ENCODE measurements at regions not wholly inside any gene's neighbourhood (a gene's known extent, or its start where the extent isn't known, plus 50 kb on each side); places are given as distances from the start of the nearest gene placed in this dataset.

GRCh38 chr19:31897292-31897691 lies 448.1 kb upstream of the ZNF507 start:
- Histone ChIP-seq H3K18ac (ENCODE audit: low read length) (no peak overlapping the region), H4K91ac (ENCODE audit: low read depth, low read length, poor library complexity) (no peak overlapping the region)
- WGBS, 2 donors (ENCODE audit: extremely low coverage in 2 of 2, insufficient read length in 2 of 2, insufficient replicate concordance in 1 of 2), result no CpG with 5 or more reads among the region's 3 CpGs

GRCh38 chr19:31900991-31901390 lies 444.4 kb upstream of the ZNF507 start:
- WGBS, 2 donors (ENCODE audit: extremely low coverage in 2 of 2, insufficient read length in 2 of 2, insufficient replicate concordance in 1 of 2), result no CpG with 5 or more reads among the region's 2 CpGs
- H2BK5ac ChIP-seq (ENCODE audit: low read length), result no peak overlapping the region
- no peak overlapping the region for H3K4ac ChIP-seq (ENCODE audit: low read length)
- H2BK12ac ChIP-seq (ENCODE audit: low read length), result no peak overlapping the region
- no peak overlapping the region for H2AFZ ChIP-seq (ENCODE audit: low read length)
- H2BK120ac ChIP-seq (ENCODE audit: low read depth, low read length), result no peak overlapping the region
- no peak overlapping the region for H4K8ac ChIP-seq (ENCODE audit: low read depth, low read length)
- H3K9me3 ChIP-seq (replicated peaks in 1 of 2; ENCODE audit: control insufficient read depth in 2 of 2, insufficient read depth in 1 of 2, low read depth in 1 of 2, low read length in 2 of 2), result no peaks in the 10 kb centered on the region
- no peak for DNase-seq (ENCODE audit: low spot score)
- H3K23ac ChIP-seq (ENCODE audit: low read depth, low read length, poor library complexity), result no peak overlapping the region
- no peaks in the 10 kb centered on the region for H3K27me3 ChIP-seq (ENCODE audit: control insufficient read depth in 3 of 3, insufficient read depth in 3 of 3, low read depth in 1 of 3, low read length in 3 of 3)
- H3K36me3 ChIP-seq (replicated peaks in 1 of 2; ENCODE audit: control insufficient read depth in 2 of 2, insufficient read depth in 2 of 2, low read length in 2 of 2), result no peaks in the 10 kb centered on the region
- H3K79me1 ChIP-seq (ENCODE audit: low read depth, low read length), result no peaks in the 10 kb centered on the region
- no peak overlapping the region for H4K91ac ChIP-seq (ENCODE audit: low read depth, low read length, poor library complexity)
- H2BK15ac ChIP-seq (ENCODE audit: low read length), result no peak overlapping the region
- no peak overlapping the region for H3K18ac ChIP-seq (ENCODE audit: low read length)
- no peak overlapping the region for H3K4me3 ChIP-seq (ENCODE audit: low read length in 2 of 2)
- no peak overlapping the region for H3K4me2 ChIP-seq (ENCODE audit: insufficient read depth, low read length, poor library complexity, severe bottlenecking)
- H3K27ac ChIP-seq (replicated peaks; ENCODE audit: low read length), result no peak overlapping the region
- H3K4me1 ChIP-seq (ENCODE audit: control insufficient read depth in 2 of 2, insufficient read depth in 1 of 2, low read depth in 1 of 2, low read length in 2 of 2), result peaks cover 0 to 2% of the 10 kb centered on the region in 2 donors
- H2AK5ac ChIP-seq (ENCODE audit: low read depth, low read length), result no peak overlapping the region
- no peak overlapping the region for H3K14ac ChIP-seq (ENCODE audit: low read length)
- H3K9ac ChIP-seq (ENCODE audit: low read depth, low read length, poor library complexity), result no peak overlapping the region

More at GRCh38 chr19:31897292-31897691, 448.1 kb upstream of the ZNF507 start:
- Histone ChIP-seq H2AK5ac (ENCODE audit: low read depth, low read length) (no peak overlapping the region), H2BK15ac (ENCODE audit: low read length) (no peak overlapping the region), H2AFZ (ENCODE audit: low read length) (no peak overlapping the region), H3K14ac (ENCODE audit: low read length) (no peak overlapping the region), H3K9me3 (replicated peaks in 1 of 2; ENCODE audit: control insufficient read depth in 2 of 2, insufficient read depth in 1 of 2, low read depth in 1 of 2, low read length in 2 of 2) (no peaks in the 10 kb centered on the region), H2BK5ac (ENCODE audit: low read length) (no peak overlapping the region), H2BK120ac (ENCODE audit: low read depth, low read length) (no peak overlapping the region), H3K27ac (replicated peaks; ENCODE audit: low read length) (no peak overlapping the region), H3K4ac (ENCODE audit: low read length) (no peak overlapping the region), H3K79me1 (ENCODE audit: low read depth, low read length) (no peaks in the 10 kb centered on the region), H3K36me3 (replicated peaks in 1 of 2; ENCODE audit: control insufficient read depth in 2 of 2, insufficient read depth in 2 of 2, low read length in 2 of 2) (no peaks in the 10 kb centered on the region), H3K27me3 (ENCODE audit: control insufficient read depth in 3 of 3, insufficient read depth in 3 of 3, low read depth in 1 of 3, low read length in 3 of 3) (no peaks in the 10 kb centered on the region), H3K4me2 (ENCODE audit: insufficient read depth, low read length, poor library complexity, severe bottlenecking) (no peak overlapping the region), H3K4me3 (ENCODE audit: low read length in 2 of 2) (no peak overlapping the region), H4K8ac (ENCODE audit: low read depth, low read length) (no peak overlapping the region), H3K4me1 (ENCODE audit: control insufficient read depth in 2 of 2, insufficient read depth in 1 of 2, low read depth in 1 of 2, low read length in 2 of 2) (no peaks in the 10 kb centered on the region), H2BK12ac (ENCODE audit: low read length) (no peak overlapping the region), H3K23ac (ENCODE audit: low read depth, low read length, poor library complexity) (no peak overlapping the region), H3K9ac (ENCODE audit: low read depth, low read length, poor library complexity) (no peak overlapping the region)
- no peak for DNase-seq (ENCODE audit: low spot score)

- H3K18ac ChIP-seq (ENCODE audit: low read length), result peak overlapping the region; percentile 73
- no peak overlapping the region for H2BK15ac ChIP-seq (ENCODE audit: low read length)
- H3K23ac ChIP-seq (ENCODE audit: low read depth, low read length, poor library complexity), result no peak overlapping the region
- H3K14ac ChIP-seq (ENCODE audit: low read length), result no peak overlapping the region
- no peak overlapping the region for H2BK5ac ChIP-seq (ENCODE audit: low read length)
- no peak overlapping the region for H3K27ac ChIP-seq (replicated peaks; ENCODE audit: low read length)
- H3K79me1 ChIP-seq (ENCODE audit: low read depth, low read length), result no peaks in the 10 kb centered on the region
- no peak overlapping the region for H2AK5ac ChIP-seq (ENCODE audit: low read depth, low read length)
- H3K4me3 ChIP-seq (ENCODE audit: low read length in 2 of 2), result no peak overlapping the region
- no peak overlapping the region for H2AFZ ChIP-seq (ENCODE audit: low read length)
- no peak overlapping the region for H3K4ac ChIP-seq (ENCODE audit: low read length)
- no peak overlapping the region for H3K4me2 ChIP-seq (ENCODE audit: insufficient read depth, low read length, poor library complexity, severe bottlenecking)
- H4K91ac ChIP-seq (ENCODE audit: low read depth, low read length, poor library complexity), result no peak overlapping the region
- no CpG with 5 or more reads among the region's 1 CpG for WGBS, 2 donors (ENCODE audit: extremely low coverage in 2 of 2, insufficient read length in 2 of 2, insufficient replicate concordance in 1 of 2)
- no peaks in the 10 kb centered on the region for H3K27me3 ChIP-seq (ENCODE audit: control insufficient read depth in 3 of 3, insufficient read depth in 3 of 3, low read depth in 1 of 3, low read length in 3 of 3)
- H3K9ac ChIP-seq (ENCODE audit: low read depth, low read length, poor library complexity), result no peak overlapping the region
- DNase-seq (ENCODE audit: low spot score), result no peak
- H3K9me3 ChIP-seq (replicated peaks in 1 of 2; ENCODE audit: control insufficient read depth in 2 of 2, insufficient read depth in 1 of 2, low read depth in 1 of 2, low read length in 2 of 2), result no peaks in the 10 kb centered on the region
- H3K4me1 ChIP-seq (ENCODE audit: control insufficient read depth in 2 of 2, insufficient read depth in 1 of 2, low read depth in 1 of 2, low read length in 2 of 2), result peaks cover 0 to 2% of the 10 kb centered on the region in 2 donors
- no peak overlapping the region for H2BK12ac ChIP-seq (ENCODE audit: low read length)
- H4K8ac ChIP-seq (ENCODE audit: low read depth, low read length), result no peak overlapping the region
- no peak overlapping the region for H2BK120ac ChIP-seq (ENCODE audit: low read depth, low read length)
- no peaks in the 10 kb centered on the region for H3K36me3 ChIP-seq (replicated peaks in 1 of 2; ENCODE audit: control insufficient read depth in 2 of 2, insufficient read depth in 2 of 2, low read length in 2 of 2)
Observed at GRCh38 chr19:31902821-31903220, 442.6 kb upstream of the ZNF507 start.

GRCh38 chr19:31903979-31904378 lies 441.4 kb upstream of the ZNF507 start:
- Histone ChIP-seq H2BK12ac (ENCODE audit: low read length) (no peak overlapping the region), H3K27me3 (ENCODE audit: control insufficient read depth in 3 of 3, insufficient read depth in 3 of 3, low read depth in 1 of 3, low read length in 3 of 3) (no peaks in the 10 kb centered on the region), H3K27ac (replicated peaks; ENCODE audit: low read length) (no peak overlapping the region), H3K4me3 (ENCODE audit: low read length in 2 of 2) (no peak overlapping the region), H3K36me3 (replicated peaks in 1 of 2; ENCODE audit: control insufficient read depth in 2 of 2, insufficient read depth in 2 of 2, low read length in 2 of 2) (no peaks in the 10 kb centered on the region), H3K4me2 (ENCODE audit: insufficient read depth, low read length, poor library complexity, severe bottlenecking) (no peak overlapping the region), H2BK120ac (ENCODE audit: low read depth, low read length) (no peak overlapping the region), H3K14ac (ENCODE audit: low read length) (no peak overlapping the region), H3K23ac (ENCODE audit: low read depth, low read length, poor library complexity) (no peak overlapping the region), H2AFZ (ENCODE audit: low read length) (no peak overlapping the region), H3K4me1 (ENCODE audit: control insufficient read depth in 2 of 2, insufficient read depth in 1 of 2, low read depth in 1 of 2, low read length in 2 of 2) (peaks cover 0 to 2% of the 10 kb centered on the region in 2 donors), H3K9ac (ENCODE audit: low read depth, low read length, poor library complexity) (no peak overlapping the region), H2BK5ac (ENCODE audit: low read length) (no peak overlapping the region), H3K9me3 (replicated peaks in 1 of 2; ENCODE audit: control insufficient read depth in 2 of 2, insufficient read depth in 1 of 2, low read depth in 1 of 2, low read length in 2 of 2) (no peaks in the 10 kb centered on the region), H2AK5ac (ENCODE audit: low read depth, low read length) (no peak overlapping the region), H4K91ac (ENCODE audit: low read depth, low read length, poor library complexity) (no peak overlapping the region), H3K18ac (ENCODE audit: low read length) (no peak overlapping the region), H2BK15ac (ENCODE audit: low read length) (no peak overlapping the region), H3K79me1 (ENCODE audit: low read depth, low read length) (no peaks in the 10 kb centered on the region), H3K4ac (ENCODE audit: low read length) (no peak overlapping the region), H4K8ac (ENCODE audit: low read depth, low read length) (no peak overlapping the region)
- DNase-seq (ENCODE audit: low spot score), result peak; percentile 3
- no CpG with 5 or more reads among the region's 2 CpGs for WGBS, 2 donors (ENCODE audit: extremely low coverage in 2 of 2, insufficient read length in 2 of 2, insufficient replicate concordance in 1 of 2)

All from neuronal stem cell (in vitro differentiated cells).